Neural progenitor cell (in vitro differentiated cells): ENCODE measurements at regions not wholly inside any gene's neighbourhood (a gene's known extent, or its start where the extent isn't known, plus 50 kb on each side); places are given as distances from the start of the nearest gene placed in this dataset.

Source experiments
- DNase-seq: peaks from one replicate; pipeline ENCODE4 v3.0.0-alpha.2; 2016; ENCODE audit warnings: low spot score
- H2AFZ ChIP-seq: fragments of 200-600 bp; sonication (generic); replicated peaks from 2 replicates; pipeline ENCODE4 v1.6.1; 2016; ENCODE audit warnings: antibody characterized with exemption
- H3F3A ChIP-seq: fragments of 200-600 bp; sonication (generic); 2 replicates; pipeline ENCODE4 v1.6.1; 2016; ENCODE audit warnings: antibody characterized with exemption, low read depth
- H3K27ac ChIP-seq: fragments of 200-600 bp; sonication (generic); 2 replicates; pipeline ENCODE4 v1.5.1; 2016; ENCODE audit warnings: mild to moderate bottlenecking
- H3K27me3 ChIP-seq: fragments of 200-600 bp; sonication (generic); 2 replicates; pipeline ENCODE4 v1.6.1; 2016; ENCODE audit warnings: mild to moderate bottlenecking, moderate library complexity
- H3K36me3 ChIP-seq: fragments of 200-600 bp; sonication (generic); 2 replicates; pipeline ENCODE4 v1.5.1; 2016
- H3K4me1 ChIP-seq: fragments of 200-600 bp; sonication (generic); 2 replicates; pipeline ENCODE4 v1.6.1; 2016; ENCODE audit warnings: mixed run types
- H3K4me2 ChIP-seq: fragments of 200-600 bp; sonication (generic); 2 replicates; pipeline ENCODE4 v1.6.1; 2016
- H3K4me3 ChIP-seq: fragments of 200-600 bp; sonication (generic); 2 replicates; pipeline ENCODE4 v1.5.1; 2016
- H3K79me2 ChIP-seq: fragments of 200-600 bp; sonication (generic); 2 replicates; pipeline ENCODE4 v1.6.1; 2016; ENCODE audit warnings: low read depth
- H3K9ac ChIP-seq: fragments of 200-600 bp; sonication (generic); 2 replicates; pipeline ENCODE4 v1.6.1; 2016
- H3K9me3 ChIP-seq: fragments of 200-600 bp; sonication (generic); 2 replicates; pipeline ENCODE4 v1.5.1; 2016; ENCODE audit warnings: low read depth
- H4K20me1 ChIP-seq: fragments of 200-600 bp; sonication (generic); 2 replicates; pipeline ENCODE4 v1.6.1; 2016; ENCODE audit warnings: low read depth
- H3K27ac Mint-ChIP-seq: 3 replicates; pipeline ENCODE4 v1.8.0; 2021; ENCODE audit warnings: mixed read lengths
- H3K27me3 Mint-ChIP-seq: 2 replicates; pipeline ENCODE4 v1.8.0; 2022; ENCODE audit warnings: low read depth, mild to moderate bottlenecking, inconsistent platforms, moderate library complexity, mixed read lengths; ENCODE audit not compliant: insufficient read depth
- H3K36me3 Mint-ChIP-seq: 3 replicates; pipeline ENCODE4 v1.8.0; 2021; ENCODE audit warnings: mixed read lengths
- H3K4me1 Mint-ChIP-seq: 3 replicates; pipeline ENCODE4 v1.8.0; 2021; ENCODE audit warnings: mixed read lengths
- H3K4me3 Mint-ChIP-seq: 3 replicates; pipeline ENCODE4 v1.8.0; 2021; ENCODE audit warnings: mild to moderate bottlenecking, moderate library complexity, mixed read lengths
- H3K9me3 Mint-ChIP-seq: 3 replicates; pipeline ENCODE4 v1.8.0; 2020; ENCODE audit warnings: mixed read lengths
- CTCF ChIP-seq: fragments of 200-600 bp; sonication (generic); IDR thresholded peaks from 2 replicates; pipeline ENCODE4 v1.5.1; 2017; ENCODE audit warnings: antibody characterized with exemption, mild to moderate bottlenecking
- EZH2 ChIP-seq: fragments of 200-600 bp; sonication (generic); IDR thresholded peaks from 2 replicates; pipeline ENCODE4 v1.6.1; 2017; ENCODE audit warnings: antibody characterized with exemption, mild to moderate bottlenecking, moderate library complexity
- EZH2phosphoT487 ChIP-seq: fragments of 200-600 bp; sonication (generic); IDR thresholded peaks from 2 replicates; pipeline ENCODE4 v1.6.1; 2017; ENCODE audit warnings: antibody characterized with exemption

- no peak for DNase-seq
- no peaks in the 10 kb centered on the region for H3K79me2 ChIP-seq
- Mint-ChIP-seq H3K27me3 (no peaks in the 10 kb centered on the region), H3K27ac (no peak overlapping the region), H3K36me3 (no peaks in the 10 kb centered on the region), H3K9me3 (no peaks in the 10 kb centered on the region), H3K4me3 (no peak overlapping the region), H3K4me1 (no peaks in the 10 kb centered on the region)
- no peaks in the 10 kb centered on the region for H3K36me3 ChIP-seq
- no peaks in the 10 kb centered on the region for H3K27me3 ChIP-seq
- H3K9ac ChIP-seq = no peak overlapping the region
- no peaks in the 10 kb centered on the region for H3K4me1 ChIP-seq
- no peak overlapping the region for H3K27ac ChIP-seq
- H3K4me2 ChIP-seq = no peak overlapping the region
- TF ChIP-seq CTCF = no peak
- TF ChIP-seq EZH2 = no peak
- TF ChIP-seq EZH2phosphoT487 = no peak
- H3F3A ChIP-seq = no peaks in the 10 kb centered on the region
- H3K9me3 ChIP-seq = no peaks in the 10 kb centered on the region
- H3K4me3 ChIP-seq = no peak overlapping the region
- H4K20me1 ChIP-seq = no peaks in the 10 kb centered on the region
- no peak overlapping the region for H2AFZ ChIP-seq
These were observed 361.1 kb upstream of the TMPRSS15 start for GRCh38 chr21:18764720-18765119.

DNA sequence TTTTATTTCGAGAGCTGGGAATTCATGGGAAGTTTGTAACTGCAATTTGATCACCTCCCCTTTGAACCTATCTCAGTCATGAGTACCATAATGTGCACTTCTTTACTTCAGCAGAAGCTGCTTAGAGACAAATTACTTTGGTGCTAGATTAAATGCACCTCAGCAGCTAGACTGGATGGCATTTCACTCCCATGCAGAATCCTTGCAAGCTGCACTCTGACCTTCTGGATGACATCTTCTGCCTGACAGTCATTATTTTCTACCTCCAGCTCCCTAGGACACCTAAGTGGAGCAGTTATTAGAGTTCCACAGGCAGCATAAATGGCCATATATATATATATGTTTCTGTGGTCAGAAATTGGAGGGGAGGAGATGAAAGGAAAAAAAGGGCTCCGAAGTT is 366.0 kb upstream of the TMPRSS15 start:
- DNase-seq = no peak
- no peak overlapping the region for H3K4me3 ChIP-seq
- H2AFZ ChIP-seq = no peak overlapping the region
- Mint-ChIP-seq H3K4me1 (no peaks in the 10 kb centered on the region), H3K4me3 (no peak overlapping the region), H3K27ac (no peak overlapping the region), H3K36me3 (no peaks in the 10 kb centered on the region), H3K27me3 (no peaks in the 10 kb centered on the region), H3K9me3 (no peaks in the 10 kb centered on the region)
- H3F3A ChIP-seq = no peaks in the 10 kb centered on the region
- no peak overlapping the region for H3K27ac ChIP-seq
- no peaks in the 10 kb centered on the region for H3K27me3 ChIP-seq
- no peaks in the 10 kb centered on the region for H3K36me3 ChIP-seq
- no peak for TF ChIP-seq CTCF
- no peak for TF ChIP-seq EZH2
- no peak for TF ChIP-seq EZH2phosphoT487
- H3K9me3 ChIP-seq = no peaks in the 10 kb centered on the region
- no peaks in the 10 kb centered on the region for H3K4me1 ChIP-seq
- no peaks in the 10 kb centered on the region for H4K20me1 ChIP-seq
- no peaks in the 10 kb centered on the region for H3K79me2 ChIP-seq
- H3K4me2 ChIP-seq = no peak overlapping the region
- H3K9ac ChIP-seq = no peak overlapping the region

GRCh38 chr21:18771845-18772380 is 368.3 kb upstream of the TMPRSS15 start:
- Histone ChIP-seq H3K27me3 (no peaks in the 10 kb centered on the region), H3K36me3 (no peaks in the 10 kb centered on the region), H3K4me1 (no peaks in the 10 kb centered on the region), H3K79me2 (no peaks in the 10 kb centered on the region), H3K9me3 (no peaks in the 10 kb centered on the region), H3K4me2 (no peak overlapping the region), H4K20me1 (no peaks in the 10 kb centered on the region), H2AFZ (no peak overlapping the region), H3K27ac (no peak overlapping the region), H3K4me3 (no peak overlapping the region), H3K9ac (no peak overlapping the region), H3F3A (no peaks in the 10 kb centered on the region)
- no peak for DNase-seq
- Mint-ChIP-seq H3K4me3 (no peak overlapping the region), H3K36me3 (no peaks in the 10 kb centered on the region), H3K4me1 (no peaks in the 10 kb centered on the region), H3K27me3 (no peaks in the 10 kb centered on the region), H3K9me3 (no peaks in the 10 kb centered on the region), H3K27ac (no peak overlapping the region)
- TF ChIP-seq EZH2 = no peak
- no peak for TF ChIP-seq CTCF
- no peak for TF ChIP-seq EZH2phosphoT487
